Mesenchymal stem cell (in vitro differentiated cells and primary cell): ENCODE measurements at regions not wholly inside any gene's neighbourhood (a gene's known extent, or its start where the extent isn't known, plus 50 kb on each side); places are given as distances from the start of the nearest gene placed in this dataset.

Experiments used
- DNase-seq: peaks from one replicate; pipeline ENCODE4 v3.0.0-alpha.2; 2013
- H2AFZ ChIP-seq: one replicate; pipeline ENCODE4 v1.6.1; 2013; ENCODE audit warnings: low read depth, mild to moderate bottlenecking, control low read depth, inconsistent platforms, low read length, moderate library complexity
- H2AK5ac ChIP-seq: 2 replicates; pipeline ENCODE4 v1.6.1; 2013; ENCODE audit warnings: low read length, moderate library complexity, mild to moderate bottlenecking, inconsistent platforms; ENCODE audit not compliant: severe bottlenecking
- H2BK120ac ChIP-seq: one replicate; pipeline ENCODE4 v1.6.1; 2013; ENCODE audit warnings: low read depth, mild to moderate bottlenecking, inconsistent platforms, low read length, moderate library complexity
- H2BK12ac ChIP-seq, 2 experiments: one replicate each; pipeline ENCODE4 v1.6.1; 2013; ENCODE audit warnings: inconsistent platforms in 2 of 2, low read length in 2 of 2, mild to moderate bottlenecking in 2 of 2, moderate library complexity in 2 of 2, control low read depth in 1 of 2
- H2BK15ac ChIP-seq: one replicate; pipeline ENCODE4 v1.6.1; 2013; ENCODE audit warnings: mild to moderate bottlenecking, low read depth, inconsistent platforms; ENCODE audit not compliant: poor library complexity, severe bottlenecking
- H2BK5ac ChIP-seq: 2 replicates; pipeline ENCODE4 v1.6.1; 2013; ENCODE audit warnings: low read depth, mild to moderate bottlenecking, low read length, control low read depth, inconsistent platforms; ENCODE audit not compliant: poor library complexity, severe bottlenecking
- H3K14ac ChIP-seq, 2 experiments: one replicate each; pipeline ENCODE4 v1.6.1; 2013; ENCODE audit warnings: inconsistent platforms in 2 of 2, low read length in 2 of 2, control low read depth in 1 of 2, mild to moderate bottlenecking in 1 of 2, moderate library complexity in 1 of 2
- H3K18ac ChIP-seq, 2 experiments: one replicate each; pipeline ENCODE4 v1.6.1; 2013; ENCODE audit warnings: inconsistent platforms in 2 of 2, low read length in 2 of 2, control low read depth in 1 of 2, low read depth in 1 of 2, mild to moderate bottlenecking in 1 of 2
- H3K23ac ChIP-seq, 2 experiments: one replicate each; pipeline ENCODE4 v1.6.1; 2013; ENCODE audit warnings: inconsistent platforms in 2 of 2, low read length in 2 of 2, mild to moderate bottlenecking in 2 of 2, moderate library complexity in 2 of 2, control low read depth in 1 of 2
- H3K27ac ChIP-seq: 2 replicates; pipeline ENCODE4 v1.5.1; 2013; ENCODE audit warnings: mild to moderate bottlenecking, moderate library complexity, low read length, control low read depth, inconsistent platforms; ENCODE audit not compliant: poor library complexity, severe bottlenecking
- H3K27me3 ChIP-seq, 2 experiments: 2 replicates each; pipeline versions ENCODE4 v1.6.1 to v1.7.0; 2013; ENCODE audit warnings: low read length in 2 of 2, mild to moderate bottlenecking in 2 of 2, moderate library complexity in 2 of 2, control low read depth in 1 of 2, inconsistent platforms in 1 of 2; ENCODE audit not compliant: control insufficient read depth in 1 of 2, insufficient read depth in 1 of 2
- H3K36me3 ChIP-seq, 2 experiments: 2 replicates each; pipeline versions ENCODE4 v1.6.1 to v1.7.0; 2013; ENCODE audit warnings: low read length in 2 of 2, control low read depth in 1 of 2, inconsistent platforms in 1 of 2, low read depth in 1 of 2, mild to moderate bottlenecking in 1 of 2; ENCODE audit not compliant: insufficient read depth in 2 of 2, control insufficient read depth in 1 of 2
- H3K4ac ChIP-seq, 2 experiments: one replicate each; pipeline ENCODE4 v1.6.1; 2013; ENCODE audit warnings: inconsistent platforms in 2 of 2, low read length in 2 of 2, mild to moderate bottlenecking in 2 of 2, moderate library complexity in 2 of 2, control low read depth in 1 of 2, low read depth in 1 of 2
- H3K4me1 ChIP-seq: 2 replicates; pipeline ENCODE4 v1.6.1; 2013; ENCODE audit warnings: low read depth, low read length, control low read depth; ENCODE audit not compliant: control insufficient read depth, insufficient read depth
- H3K4me2 ChIP-seq: 2 replicates; pipeline ENCODE4 v1.6.1; 2013; ENCODE audit warnings: low read length, mild to moderate bottlenecking, inconsistent platforms; ENCODE audit not compliant: poor library complexity, severe bottlenecking
- H3K4me3 ChIP-seq, 2 experiments: 2 replicates each; pipeline versions ENCODE4 v1.5.1 to v1.7.0; 2013; ENCODE audit warnings: low read length in 2 of 2, mild to moderate bottlenecking in 2 of 2, control low read depth in 1 of 2, low read depth in 1 of 2; ENCODE audit not compliant: insufficient read depth in 1 of 2
- H3K79me1 ChIP-seq: replicated peaks from 2 replicates; pipeline ENCODE4 v1.6.1; 2013; ENCODE audit warnings: mild to moderate bottlenecking, control low read depth, low read length, inconsistent platforms; ENCODE audit not compliant: poor library complexity, severe bottlenecking
- H3K9ac ChIP-seq: 2 replicates; pipeline ENCODE4 v1.7.0; 2013; ENCODE audit warnings: mild to moderate bottlenecking, low read length, moderate library complexity
- H3K9me3 ChIP-seq: 2 replicates; pipeline ENCODE4 v1.7.0; 2013; ENCODE audit warnings: mild to moderate bottlenecking, low read length; ENCODE audit not compliant: control insufficient read depth
- H4K8ac ChIP-seq: one replicate; pipeline ENCODE4 v1.6.1; 2013; ENCODE audit warnings: inconsistent platforms, mild to moderate bottlenecking, low read length, moderate library complexity
- H4K91ac ChIP-seq: one replicate; pipeline ENCODE4 v1.6.1; 2013; ENCODE audit warnings: mild to moderate bottlenecking, low read length, inconsistent platforms
- WGBS: methylation state at CpG from one replicate; pipeline ENCODE4 v1.1.7; 2013; ENCODE audit warnings: mixed read lengths; 5-methylcytosine and 5-hydroxymethylcytosine counted together

GRCh38 chr3:153617463-153617862, 455.4 kb downstream of the RAP2B start:
- no peak overlapping the region for H2AFZ ChIP-seq
- H3K4me1 ChIP-seq = no peaks in the 10 kb centered on the region
- no peak overlapping the region for H3K4me2 ChIP-seq
- H3K27me3 ChIP-seq = no peaks in the 10 kb centered on the region
- H3K4ac ChIP-seq = no peak overlapping the region
- no peak overlapping the region for H3K14ac ChIP-seq
- H3K9ac ChIP-seq = no peak overlapping the region
- no peak overlapping the region for H2BK120ac ChIP-seq
- H3K9me3 ChIP-seq = peaks cover 10% of the 10 kb centered on the region
- H3K79me1 ChIP-seq = no peaks in the 10 kb centered on the region
- WGBS = no CpG with 5 or more reads among the region's 1 CpG
- no peak overlapping the region for H2AK5ac ChIP-seq
- H3K23ac ChIP-seq = no peak overlapping the region
- H4K8ac ChIP-seq = no peak overlapping the region
- no peak overlapping the region for H4K91ac ChIP-seq
- H3K27ac ChIP-seq = no peak overlapping the region
- H3K4me3 ChIP-seq = no peak overlapping the region
- no peak overlapping the region for H2BK12ac ChIP-seq
- no peak overlapping the region for H2BK5ac ChIP-seq
- H2BK15ac ChIP-seq = no peak overlapping the region
- no peak overlapping the region for H3K18ac ChIP-seq
- no peak for DNase-seq
- no peaks in the 10 kb centered on the region for H3K36me3 ChIP-seq

GRCh38 chr3:153618176-153618575, 456.1 kb downstream of the RAP2B start:
- no peak overlapping the region for H3K23ac ChIP-seq
- no peak overlapping the region for H2BK120ac ChIP-seq
- no peak overlapping the region for H3K27ac ChIP-seq
- H3K9ac ChIP-seq = no peak overlapping the region
- H2BK12ac ChIP-seq = no peak overlapping the region
- H2BK5ac ChIP-seq = no peak overlapping the region
- H3K9me3 ChIP-seq = peaks cover 10% of the 10 kb centered on the region
- no peaks in the 10 kb centered on the region for H3K79me1 ChIP-seq
- no peak overlapping the region for H2AK5ac ChIP-seq
- H3K14ac ChIP-seq = no peak overlapping the region
- no peak overlapping the region for H3K4me2 ChIP-seq
- H3K36me3 ChIP-seq = no peaks in the 10 kb centered on the region
- 96% methylated on average over 3 of the region's 3 CpGs for WGBS
- no peak overlapping the region for H2AFZ ChIP-seq
- no peak overlapping the region for H3K4ac ChIP-seq
- H3K4me3 ChIP-seq = no peak overlapping the region
- no peak overlapping the region for H4K91ac ChIP-seq
- no peaks in the 10 kb centered on the region for H3K4me1 ChIP-seq
- H3K27me3 ChIP-seq = no peaks in the 10 kb centered on the region
- no peak overlapping the region for H4K8ac ChIP-seq
- H3K18ac ChIP-seq = no peak overlapping the region
- no peak for DNase-seq
- H2BK15ac ChIP-seq = no peak overlapping the region

- H2AFZ ChIP-seq = no peak overlapping the region
- H2BK120ac ChIP-seq = no peak overlapping the region
- no peak overlapping the region for H4K91ac ChIP-seq
- H2BK12ac ChIP-seq = no peak overlapping the region
- H3K4me1 ChIP-seq = no peaks in the 10 kb centered on the region
- no peak overlapping the region for H3K4me2 ChIP-seq
- no peak overlapping the region for H3K23ac ChIP-seq
- no peaks in the 10 kb centered on the region for H3K27me3 ChIP-seq
- no peak overlapping the region for H3K14ac ChIP-seq
- no peak overlapping the region for H4K8ac ChIP-seq
- H2BK15ac ChIP-seq = no peak overlapping the region
- H2BK5ac ChIP-seq = no peak overlapping the region
- no peak overlapping the region for H3K4me3 ChIP-seq
- H3K27ac ChIP-seq = no peak overlapping the region
- H3K9me3 ChIP-seq = peaks cover 10% of the 10 kb centered on the region
- no peak overlapping the region for H3K9ac ChIP-seq
- no peaks in the 10 kb centered on the region for H3K79me1 ChIP-seq
- H3K36me3 ChIP-seq = no peaks in the 10 kb centered on the region
- no peak for DNase-seq
- H2AK5ac ChIP-seq = no peak overlapping the region
- whole genome bisulfite sequencing = 100% methylated on average over 1 of the region's 2 CpGs
- H3K18ac ChIP-seq = no peak overlapping the region
- no peak overlapping the region for H3K4ac ChIP-seq
Observed at GRCh38 chr3:153619268-153619667, 457.2 kb downstream of the RAP2B start.

- H2BK12ac ChIP-seq = no peak overlapping the region
- no peak overlapping the region for H4K91ac ChIP-seq
- no peak overlapping the region for H2BK15ac ChIP-seq
- H3K23ac ChIP-seq = no peak overlapping the region
- H3K4me1 ChIP-seq = no peaks in the 10 kb centered on the region
- H3K9ac ChIP-seq = peak overlapping the region; percentile 27
- H3K79me1 ChIP-seq = no peaks in the 10 kb centered on the region
- H3K27ac ChIP-seq = peak overlapping the region; percentile 80
- H3K4me3 ChIP-seq = no peak overlapping the region
- H3K14ac ChIP-seq = no peak overlapping the region
- H2AK5ac ChIP-seq = no peak overlapping the region
- no peak overlapping the region for H2BK5ac ChIP-seq
- no peaks in the 10 kb centered on the region for H3K27me3 ChIP-seq
- H3K36me3 ChIP-seq = no peaks in the 10 kb centered on the region
- H2BK120ac ChIP-seq = no peak overlapping the region
- no peak overlapping the region for H4K8ac ChIP-seq
- H3K4me2 ChIP-seq = peak overlapping the region; percentile 16
- H3K4ac ChIP-seq = no peak overlapping the region
- no peak overlapping the region for H3K18ac ChIP-seq
- peaks cover 10% of the 10 kb centered on the region for H3K9me3 ChIP-seq
- no CpG with 5 or more reads among the region's 2 CpGs for WGBS
- H2AFZ ChIP-seq = no peak overlapping the region
- DNase-seq = no peak
Observed at GRCh38 chr3:153621953-153622352, 459.9 kb downstream of the RAP2B start.
